ENCODE measurements at regions not wholly inside any gene's neighbourhood (a gene's known extent, or its start where the extent isn't known, plus 50 kb on each side); places are given as distances from the start of the nearest gene placed in this dataset.

DNA sequence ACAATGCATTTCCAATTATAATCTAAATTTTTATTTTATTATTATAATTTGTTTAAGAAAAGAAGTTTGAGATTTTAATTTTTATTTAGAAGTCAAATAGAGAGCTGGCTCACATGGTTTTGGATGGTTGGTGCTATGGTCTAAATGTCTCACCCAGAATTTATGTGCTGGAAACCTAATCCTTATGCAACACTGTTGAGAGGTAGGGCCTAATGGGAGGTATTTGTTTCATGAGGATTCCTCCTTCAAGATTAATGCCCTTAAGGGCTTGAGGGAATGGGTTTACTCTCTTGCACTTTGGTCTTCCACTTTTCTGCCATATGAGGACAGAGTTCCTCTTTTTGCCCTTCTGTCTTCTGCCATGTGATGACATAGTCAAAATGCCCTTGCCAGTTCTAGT lies 960.5 kb upstream of the IGFBP7 start:
- ATAC-seq (ENCODE audit: low FRiP score in 2 of 2): no peak
- Histone ChIP-seq H3K27me3 (no peaks in the 10 kb centered on the region), H3K4me3 (no peak overlapping the region), H3K36me3 (no peaks in the 10 kb centered on the region), H3K9me3 (no peaks in the 10 kb centered on the region), H3K4me1 (no peaks in the 10 kb centered on the region), H3K27ac (no peak overlapping the region)
- TF ChIP-seq, protein P1, sequence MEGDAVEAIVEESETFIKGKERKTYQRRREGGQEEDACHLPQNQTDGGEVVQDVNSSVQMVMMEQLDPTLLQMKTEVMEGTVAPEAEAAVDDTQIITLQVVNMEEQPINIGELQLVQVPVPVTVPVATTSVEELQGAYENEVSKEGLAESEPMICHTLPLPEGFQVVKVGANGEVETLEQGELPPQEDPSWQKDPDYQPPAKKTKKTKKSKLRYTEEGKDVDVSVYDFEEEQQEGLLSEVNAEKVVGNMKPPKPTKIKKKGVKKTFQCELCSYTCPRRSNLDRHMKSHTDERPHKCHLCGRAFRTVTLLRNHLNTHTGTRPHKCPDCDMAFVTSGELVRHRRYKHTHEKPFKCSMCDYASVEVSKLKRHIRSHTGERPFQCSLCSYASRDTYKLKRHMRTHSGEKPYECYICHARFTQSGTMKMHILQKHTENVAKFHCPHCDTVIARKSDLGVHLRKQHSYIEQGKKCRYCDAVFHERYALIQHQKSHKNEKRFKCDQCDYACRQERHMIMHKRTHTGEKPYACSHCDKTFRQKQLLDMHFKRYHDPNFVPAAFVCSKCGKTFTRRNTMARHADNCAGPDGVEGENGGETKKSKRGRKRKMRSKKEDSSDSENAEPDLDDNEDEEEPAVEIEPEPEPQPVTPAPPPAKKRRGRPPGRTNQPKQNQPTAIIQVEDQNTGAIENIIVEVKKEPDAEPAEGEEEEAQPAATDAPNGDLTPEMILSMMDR (IDR thresholded peaks at IDR 0.05): no peak
- TF ChIP-seq POLR2AphosphoS5 (IDR thresholded peaks at IDR 0.05) (no peak), POLR2A (IDR thresholded peaks at IDR 0.05) (no peak), EP300 (IDR thresholded peaks at IDR 0.05) (no peak)
- DNase-seq: no peak

DNA sequence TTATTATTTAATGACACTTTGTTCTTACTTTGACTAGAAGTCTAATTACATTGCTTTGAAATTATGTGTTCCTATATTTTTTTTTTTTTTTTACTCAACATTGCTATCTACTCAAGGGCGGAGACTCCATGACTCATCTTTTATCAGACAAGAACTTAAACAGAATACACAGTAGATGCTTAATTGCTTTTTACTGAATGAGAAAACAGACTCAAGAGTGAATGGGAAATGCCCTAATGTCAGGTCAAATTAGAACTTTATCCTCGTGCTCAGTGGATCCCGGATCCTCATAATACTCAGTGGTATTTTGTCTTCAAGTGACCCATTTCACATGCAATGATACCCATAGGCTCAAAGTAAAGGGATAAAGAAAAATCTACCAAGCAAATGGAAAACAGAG lies 954.5 kb upstream of the IGFBP7 start:
- Histone ChIP-seq H3K27ac (no peak overlapping the region), H3K4me1 (no peaks in the 10 kb centered on the region), H3K9me3 (no peaks in the 10 kb centered on the region), H3K4me3 (no peak overlapping the region), H3K36me3 (no peaks in the 10 kb centered on the region), H3K27me3 (no peaks in the 10 kb centered on the region)
- 86 to 97% methylated on average over 3 of the region's 3 CpGs for WGBS, 2 donors
- DNase-seq (no peak), ATAC-seq (ENCODE audit: low FRiP score in 2 of 2) (no peak)
- TF ChIP-seq, protein P1 (IDR thresholded peaks at IDR 0.05): no peak
- TF ChIP-seq POLR2A (IDR thresholded peaks at IDR 0.05) (no peak), POLR2AphosphoS5 (IDR thresholded peaks at IDR 0.05) (no peak), EP300 (IDR thresholded peaks at IDR 0.05) (no peak)

DNA sequence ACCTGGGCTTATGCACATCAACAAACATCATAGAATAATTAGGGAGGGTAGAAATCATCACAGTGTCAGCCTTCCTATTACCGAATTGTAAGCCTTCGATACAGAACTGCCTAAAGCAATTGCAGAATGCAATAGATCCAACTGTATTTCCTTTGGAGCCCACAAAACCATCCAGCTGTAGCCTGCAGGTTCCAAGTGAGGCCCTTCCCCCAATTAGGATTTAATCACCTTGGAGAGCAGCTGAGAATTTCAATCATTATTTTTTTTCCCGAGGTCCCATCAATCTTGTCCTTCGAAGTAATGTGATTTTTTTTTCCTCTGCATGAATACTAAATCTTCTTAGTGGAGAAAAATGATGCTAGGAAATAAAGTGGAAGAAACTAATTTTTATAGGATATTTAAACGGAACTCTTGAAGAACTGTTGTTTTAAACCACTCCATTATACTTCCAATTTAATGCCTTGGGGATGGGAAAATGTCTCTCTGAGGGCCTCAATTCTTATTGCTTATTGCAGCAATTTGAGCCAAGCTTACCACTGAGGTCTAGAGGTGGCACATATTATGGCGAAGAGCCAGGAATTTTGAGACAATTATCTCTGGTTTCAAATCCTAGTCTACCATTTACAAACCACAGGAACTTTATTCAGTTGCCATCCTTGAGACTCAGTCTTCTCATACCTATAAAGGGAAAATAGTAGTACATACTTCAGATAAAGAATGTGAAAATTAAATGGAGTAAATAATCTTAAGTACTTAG lies 953.4 kb upstream of the IGFBP7 start:
- DNase-seq (no peak), ATAC-seq (ENCODE audit: low FRiP score in 2 of 2) (no peak)
- no peaks in the 10 kb centered on the region for H3K9me3 ChIP-seq
- H3K27ac ChIP-seq: no peak overlapping the region
- H3K4me1 ChIP-seq: no peaks in the 10 kb centered on the region
- no peaks in the 10 kb centered on the region for H3K27me3 ChIP-seq
- TF ChIP-seq POLR2AphosphoS5 (IDR thresholded peaks at IDR 0.05) (no peak), EP300 (IDR thresholded peaks at IDR 0.05) (no peak), POLR2A (IDR thresholded peaks at IDR 0.05) (no peak)
- TF ChIP-seq, protein P1 (IDR thresholded peaks at IDR 0.05): no peak
- H3K36me3 ChIP-seq: no peaks in the 10 kb centered on the region
- H3K4me3 ChIP-seq: no peak overlapping the region
- WGBS, 2 donors: 92% methylated on average over 6 of the region's 6 CpGs

DNA sequence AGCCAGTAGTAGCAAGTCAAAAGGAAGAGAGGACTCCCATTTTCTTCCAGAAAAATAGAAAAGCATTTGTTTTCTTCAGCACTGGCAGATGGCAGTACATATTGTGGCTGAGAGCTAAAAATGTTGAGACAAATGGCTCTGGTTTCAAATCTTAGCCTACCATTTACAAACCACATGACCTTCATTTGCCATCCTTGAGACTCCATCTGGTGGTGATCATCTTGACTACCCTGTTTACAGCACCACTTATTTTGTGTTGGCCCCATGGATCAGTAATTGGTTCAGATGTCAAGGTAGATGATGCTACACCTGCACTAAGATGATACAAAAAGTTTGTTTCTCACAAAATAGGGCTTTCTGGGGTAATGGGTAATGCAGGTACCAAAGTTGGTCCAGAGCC lies 951.8 kb upstream of the IGFBP7 start:
- Histone ChIP-seq H3K36me3 (no peaks in the 10 kb centered on the region), H3K4me1 (no peaks in the 10 kb centered on the region), H3K27me3 (no peaks in the 10 kb centered on the region), H3K4me3 (no peak overlapping the region), H3K27ac (no peak overlapping the region), H3K9me3 (no peaks in the 10 kb centered on the region)
- ATAC-seq (ENCODE audit: low FRiP score in 2 of 2): no peak
- no peak for TF ChIP-seq EP300 (IDR thresholded peaks at IDR 0.05)
- TF ChIP-seq POLR2A (IDR thresholded peaks at IDR 0.05): no peak
- TF ChIP-seq, protein P1 (IDR thresholded peaks at IDR 0.05): no peak
- TF ChIP-seq POLR2AphosphoS5 (IDR thresholded peaks at IDR 0.05): no peak
- DNase-seq: no peak

DNA sequence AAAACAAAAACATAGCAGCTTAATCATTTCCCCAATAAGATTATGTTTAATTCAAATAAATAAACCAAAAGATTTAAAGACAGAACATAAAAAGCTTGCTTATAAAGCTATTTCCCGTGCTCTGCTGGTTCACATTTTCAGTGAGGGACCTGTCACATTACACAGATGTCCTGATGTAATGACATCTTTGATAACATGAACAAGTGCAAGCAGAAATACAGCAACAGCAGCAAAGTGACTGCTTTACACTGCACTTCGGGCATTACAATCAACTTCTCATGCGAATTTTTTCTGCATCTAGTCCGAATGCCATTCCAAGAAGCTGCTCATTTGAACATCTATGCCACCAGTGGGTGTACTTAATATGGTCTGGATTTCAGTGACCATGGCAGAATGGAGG lies 940.3 kb upstream of the IGFBP7 start:
- DNase-seq: no peak
- 79 to 80% methylated on average over 4 of the region's 4 CpGs for WGBS, 2 donors
- no peaks in the 10 kb centered on the region for H3K9me3 ChIP-seq
- TF ChIP-seq POLR2AphosphoS5 (IDR thresholded peaks at IDR 0.05) (no peak), EP300 (IDR thresholded peaks at IDR 0.05) (no peak), POLR2A (IDR thresholded peaks at IDR 0.05) (no peak)
- TF ChIP-seq, protein P1 (IDR thresholded peaks at IDR 0.05): no peak
- no peak overlapping the region for H3K27ac ChIP-seq
- no peaks in the 10 kb centered on the region for H3K4me1 ChIP-seq
- no peak for ATAC-seq (ENCODE audit: low FRiP score in 2 of 2)
- no peaks in the 10 kb centered on the region for H3K36me3 ChIP-seq
- H3K4me3 ChIP-seq: no peak overlapping the region
- no peaks in the 10 kb centered on the region for H3K27me3 ChIP-seq
